WI38 (cell line): ENCODE measurements at regions not wholly inside any gene's neighbourhood (a gene's known extent, or its start where the extent isn't known, plus 50 kb on each side); places are given as distances from the start of the nearest gene placed in this dataset.

Experiments
- H3K4me3 ChIP-seq: 2 replicates; pipeline ENCODE4 v1.5.1; 2011; ENCODE audit warnings: low read depth, mild to moderate bottlenecking, control low read depth, low read length
- TF ChIP-seq, protein P1 (sequence below): IDR thresholded peaks from 2 replicates; pipeline ENCODE4 v1.5.1; 2012; ENCODE audit warnings: low read depth, mild to moderate bottlenecking, control low read depth, low read length

DNA sequence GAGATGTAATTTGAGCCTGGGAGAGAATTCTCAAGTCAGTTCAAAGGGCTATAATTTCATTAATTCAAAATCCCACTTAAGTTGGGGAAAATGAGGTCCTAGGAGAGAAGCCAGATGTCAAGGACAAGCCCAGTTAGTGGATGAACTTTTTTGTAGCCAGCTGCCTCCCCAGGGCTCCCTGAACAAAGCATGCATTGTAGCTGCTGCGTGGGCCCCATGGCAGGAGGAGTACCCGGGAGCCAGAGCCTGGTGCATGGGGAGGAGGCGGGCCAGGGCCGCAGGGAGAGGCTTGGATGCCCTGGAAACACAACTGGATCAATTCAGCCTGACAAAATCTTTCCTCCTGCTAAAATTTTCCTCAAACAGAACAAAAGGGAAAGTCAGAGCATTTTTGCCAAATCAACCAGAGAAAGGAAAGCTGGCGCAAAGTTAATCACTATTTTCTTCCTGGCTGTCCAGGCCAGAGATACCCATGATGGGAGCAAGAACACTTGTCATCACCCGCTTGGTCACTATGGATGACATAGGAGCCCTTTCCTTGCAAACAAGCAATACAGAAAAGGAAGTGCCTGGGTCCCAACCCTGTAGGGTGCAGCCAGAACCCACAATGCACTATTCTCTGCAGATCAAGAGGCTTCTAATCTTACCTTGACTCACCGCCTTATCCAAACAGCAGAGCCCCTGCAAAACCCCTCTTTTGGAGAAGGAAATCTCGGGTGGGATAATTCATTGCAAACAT lies 248.1 kb upstream of the RAB4A start:
- H3K4me3 ChIP-seq = no peak overlapping the region
- TF ChIP-seq, protein P1, sequence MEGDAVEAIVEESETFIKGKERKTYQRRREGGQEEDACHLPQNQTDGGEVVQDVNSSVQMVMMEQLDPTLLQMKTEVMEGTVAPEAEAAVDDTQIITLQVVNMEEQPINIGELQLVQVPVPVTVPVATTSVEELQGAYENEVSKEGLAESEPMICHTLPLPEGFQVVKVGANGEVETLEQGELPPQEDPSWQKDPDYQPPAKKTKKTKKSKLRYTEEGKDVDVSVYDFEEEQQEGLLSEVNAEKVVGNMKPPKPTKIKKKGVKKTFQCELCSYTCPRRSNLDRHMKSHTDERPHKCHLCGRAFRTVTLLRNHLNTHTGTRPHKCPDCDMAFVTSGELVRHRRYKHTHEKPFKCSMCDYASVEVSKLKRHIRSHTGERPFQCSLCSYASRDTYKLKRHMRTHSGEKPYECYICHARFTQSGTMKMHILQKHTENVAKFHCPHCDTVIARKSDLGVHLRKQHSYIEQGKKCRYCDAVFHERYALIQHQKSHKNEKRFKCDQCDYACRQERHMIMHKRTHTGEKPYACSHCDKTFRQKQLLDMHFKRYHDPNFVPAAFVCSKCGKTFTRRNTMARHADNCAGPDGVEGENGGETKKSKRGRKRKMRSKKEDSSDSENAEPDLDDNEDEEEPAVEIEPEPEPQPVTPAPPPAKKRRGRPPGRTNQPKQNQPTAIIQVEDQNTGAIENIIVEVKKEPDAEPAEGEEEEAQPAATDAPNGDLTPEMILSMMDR = no peak

DNA sequence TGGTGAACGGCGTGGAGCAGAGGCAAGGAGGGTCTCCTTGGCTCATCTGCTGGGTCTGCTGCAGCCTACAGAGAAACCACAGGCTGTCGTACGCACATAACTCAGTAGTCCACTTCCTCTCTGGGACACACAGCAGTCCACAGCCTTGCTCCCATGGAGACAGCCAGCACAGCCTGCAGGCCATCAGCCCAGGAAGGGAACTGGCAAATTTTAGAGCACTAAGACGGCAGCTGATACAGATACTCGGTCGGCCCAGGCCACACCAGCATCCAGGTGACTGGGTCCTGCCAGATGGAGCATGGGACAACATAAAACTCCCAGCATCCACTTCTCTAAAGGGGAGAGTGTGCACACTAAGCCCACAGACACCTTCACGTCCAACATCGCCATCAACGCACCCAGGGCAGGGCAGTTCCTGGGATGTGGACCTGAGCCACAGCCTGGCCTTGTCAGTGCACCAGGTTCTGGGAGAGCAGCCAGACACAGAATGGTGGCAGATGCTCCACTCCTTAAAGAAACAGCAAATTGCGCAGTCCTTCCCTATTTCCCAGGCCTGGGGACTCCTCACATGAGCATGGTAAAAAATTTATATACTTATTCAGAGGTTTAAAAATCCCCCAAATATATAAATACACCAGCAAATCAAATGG lies 247.1 kb upstream of the RAB4A start:
- TF ChIP-seq, protein P1 = no peak
- H3K4me3 ChIP-seq = no peak overlapping the region

DNA sequence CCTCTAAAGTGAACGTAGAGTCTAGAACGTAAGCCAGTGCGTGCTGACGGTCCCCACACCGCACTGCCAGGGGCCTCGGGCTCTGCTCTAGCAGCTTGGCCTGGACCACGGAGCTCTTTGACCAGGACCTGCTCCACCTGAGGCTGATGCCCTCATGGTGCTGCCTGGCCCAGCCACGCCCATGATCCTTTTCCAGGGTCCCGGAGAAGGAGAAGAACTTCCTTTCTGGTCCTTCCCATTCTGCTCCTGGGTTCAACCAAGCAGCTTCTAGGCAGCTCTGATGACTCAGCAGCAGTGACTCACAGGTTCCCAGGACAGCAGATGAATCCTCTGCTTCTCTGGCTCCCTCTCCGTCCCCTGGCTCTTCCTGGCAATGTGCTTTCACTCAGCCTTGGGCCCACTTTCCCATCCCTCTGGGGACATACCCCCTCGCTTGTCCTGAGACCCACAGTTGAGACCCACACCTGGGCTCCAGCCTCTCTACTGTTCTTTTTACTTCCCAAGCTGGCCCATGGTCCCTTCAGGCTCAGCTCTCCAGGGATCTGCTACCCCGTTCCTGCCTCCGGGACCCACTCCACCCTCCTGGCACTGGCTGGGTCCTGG lies 246.3 kb upstream of the RAB4A start:
- H3K4me3 ChIP-seq = no peak overlapping the region
- TF ChIP-seq, protein P1 = no peak

DNA sequence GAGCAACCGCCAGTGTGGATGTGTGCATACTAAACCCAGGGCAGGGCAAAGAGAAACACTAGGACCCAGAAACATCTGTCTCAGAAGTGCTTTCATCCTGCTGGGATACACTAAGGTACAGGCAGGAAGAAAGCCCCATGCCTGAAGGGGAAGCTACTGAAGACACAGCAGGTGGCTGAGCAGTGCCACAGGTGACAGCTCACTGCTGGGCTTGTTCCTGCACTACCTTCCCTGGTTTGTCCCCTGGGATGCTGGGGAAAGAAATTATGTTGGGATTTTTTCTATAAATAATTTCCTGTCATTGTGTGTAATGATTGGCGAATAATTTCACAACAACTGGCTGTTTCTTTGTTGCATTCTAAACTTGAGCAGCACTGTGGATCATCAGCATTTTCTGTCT lies 245.3 kb upstream of the RAB4A start:
- TF ChIP-seq, protein P1 = no peak
- no peak overlapping the region for H3K4me3 ChIP-seq

DNA sequence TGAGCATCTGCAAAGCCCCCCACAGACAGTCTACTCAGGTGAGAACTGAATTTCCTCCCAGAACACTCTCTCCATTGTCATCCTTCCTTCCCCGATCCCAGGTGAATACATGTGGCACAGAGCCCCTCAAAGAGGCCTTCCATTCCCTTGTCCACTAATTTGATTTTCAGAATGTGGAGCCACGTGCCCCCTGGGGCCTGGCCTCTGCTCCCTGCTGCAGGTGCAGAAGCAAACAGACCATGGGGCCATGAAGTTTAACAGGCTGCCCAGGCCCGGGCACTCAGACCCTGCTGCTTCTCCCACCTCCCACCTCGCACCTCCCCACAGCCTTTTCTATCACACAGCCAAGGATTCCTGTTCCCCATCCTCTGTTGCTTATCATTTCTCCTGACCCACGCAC lies 243.8 kb upstream of the RAB4A start:
- H3K4me3 ChIP-seq = no peak overlapping the region
- TF ChIP-seq, protein P1 = no peak

DNA sequence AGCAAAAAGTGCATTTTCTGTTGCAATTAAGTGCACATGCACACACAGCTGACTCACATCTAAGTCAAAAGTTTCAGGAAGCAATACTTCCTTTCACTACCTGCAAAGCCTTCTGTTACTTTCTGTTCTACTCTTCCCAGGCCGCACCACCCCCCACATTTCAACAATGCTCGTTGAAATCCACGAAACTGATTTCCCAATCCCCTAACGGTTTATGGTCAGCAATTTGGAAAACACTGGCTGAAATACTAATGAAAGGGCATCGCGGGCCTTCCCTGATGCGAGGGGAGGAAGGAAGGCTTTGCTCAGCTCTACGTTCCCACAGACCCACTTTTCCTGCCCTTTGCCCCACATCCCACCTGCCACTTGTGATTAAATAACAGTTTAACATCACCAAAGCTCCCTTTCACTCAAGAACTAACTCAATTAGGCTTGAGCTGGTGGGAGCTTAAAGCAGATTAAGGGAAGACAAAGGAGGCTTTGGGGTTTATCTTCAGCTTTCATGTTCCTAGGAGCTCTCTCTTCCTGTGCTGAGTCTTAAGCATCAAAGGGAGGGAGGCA lies 243.2 kb upstream of the RAB4A start:
- no peak overlapping the region for H3K4me3 ChIP-seq
- TF ChIP-seq, protein P1 = no peak

DNA sequence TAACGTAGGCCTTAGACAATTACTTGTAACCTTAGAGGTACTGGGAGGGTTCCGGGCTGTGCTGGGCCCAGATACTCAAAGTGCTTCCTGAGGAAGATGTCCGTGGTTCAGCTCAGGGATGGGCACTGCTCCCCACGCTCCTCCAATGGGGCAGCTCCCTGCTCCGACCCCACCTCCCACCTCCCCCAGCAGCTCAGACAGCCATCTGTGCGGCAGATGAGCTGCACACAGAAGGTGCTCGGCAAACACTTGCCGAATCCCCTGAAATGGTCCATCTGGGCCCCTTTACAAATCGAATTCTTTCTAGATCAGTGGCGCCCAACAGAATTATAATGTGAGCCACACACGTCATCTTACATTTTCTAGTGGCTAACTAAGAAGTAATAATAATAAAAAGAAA lies 242.4 kb upstream of the RAB4A start:
- no peak overlapping the region for H3K4me3 ChIP-seq
- TF ChIP-seq, protein P1 = no peak
